OCI-LY3 (cell line): ENCODE measurements at regions not wholly inside any gene's neighbourhood (a gene's known extent, or its start where the extent isn't known, plus 50 kb on each side); places are given as distances from the start of the nearest gene placed in this dataset.

Experiments used
- H2AFZ ChIP-seq: fragments of 200-600, 300-600 bp; shearing (Covaris generic); 2 replicates; pipeline ENCODE4 v1.6.0; 2014; ENCODE audit warnings: antibody characterized with exemption, low read depth, low read length
- H3K27ac ChIP-seq: fragments of 200-600, 300-600 bp; sonication (generic); 2 replicates; pipeline ENCODE4 v1.5.1; 2014; ENCODE audit warnings: mild to moderate bottlenecking, low read length, moderate library complexity, mixed read lengths
- H3K27me3 ChIP-seq: fragments of 200-600, 300-600 bp; sonication (generic); 2 replicates; pipeline ENCODE4 v1.6.1; 2014; ENCODE audit warnings: low read depth, low read length, mixed read lengths
- H3K36me3 ChIP-seq: fragments of 200-600, 300-600 bp; sonication (generic); replicated peaks from 2 replicates; pipeline ENCODE3; 2014; ENCODE audit warnings: low read depth, low read length, mixed read lengths
- H3K4me1 ChIP-seq: fragments of 300-600, 200-600 bp; sonication (generic); 2 replicates; pipeline ENCODE4 v1.6.1; 2014; ENCODE audit warnings: low read length, mixed read lengths
- H3K4me2 ChIP-seq: fragments of 200-600, 300-600 bp; sonication (generic); 2 replicates; pipeline ENCODE4 v1.6.1; 2014; ENCODE audit warnings: low read length, mixed read lengths
- H3K4me3 ChIP-seq: fragments of 300-600, 200-600 bp; sonication (generic); 2 replicates; pipeline ENCODE4 v1.5.1; 2014; ENCODE audit warnings: antibody characterized with exemption, mild to moderate bottlenecking, low read length, moderate library complexity
- H3K79me2 ChIP-seq: fragments of 300-600, 200-600 bp; shearing (Covaris generic); 2 replicates; pipeline ENCODE4 v1.6.1; 2014; ENCODE audit warnings: mild to moderate bottlenecking, low read length, mixed read lengths
- H3K9ac ChIP-seq: fragments of 300-600, 200-600 bp; shearing (Covaris generic); 2 replicates; pipeline ENCODE4 v1.6.0; 2014; ENCODE audit warnings: mild to moderate bottlenecking, low read length, moderate library complexity
- H3K9me3 ChIP-seq: fragments of 200-600, 300-600 bp; shearing (Covaris generic); 2 replicates; pipeline ENCODE4 v1.6.1; 2014; ENCODE audit warnings: low read length, mixed read lengths; ENCODE audit not compliant: insufficient read depth
- H4K20me1 ChIP-seq: fragments of 200-600, 300-600 bp; sonication (generic); 2 replicates; pipeline ENCODE4 v1.6.1; 2016; ENCODE audit warnings: low read length, mixed read lengths; ENCODE audit not compliant: insufficient read depth
- EZH2phosphoT487 ChIP-seq: fragments of 200-600 bp; shearing (Covaris generic); IDR thresholded peaks from 2 replicates; pipeline ENCODE4 v1.6.1; 2018; ENCODE audit warnings: antibody characterized with exemption, mixed run types, low read depth
- TF ChIP-seq, protein P1 (sequence below): fragments of 200-600, 300-600 bp; sonication (generic); IDR thresholded peaks from 2 replicates; pipeline ENCODE4 v1.5.1; 2014; ENCODE audit warnings: antibody characterized with exemption, low read length, low read depth

DNA sequence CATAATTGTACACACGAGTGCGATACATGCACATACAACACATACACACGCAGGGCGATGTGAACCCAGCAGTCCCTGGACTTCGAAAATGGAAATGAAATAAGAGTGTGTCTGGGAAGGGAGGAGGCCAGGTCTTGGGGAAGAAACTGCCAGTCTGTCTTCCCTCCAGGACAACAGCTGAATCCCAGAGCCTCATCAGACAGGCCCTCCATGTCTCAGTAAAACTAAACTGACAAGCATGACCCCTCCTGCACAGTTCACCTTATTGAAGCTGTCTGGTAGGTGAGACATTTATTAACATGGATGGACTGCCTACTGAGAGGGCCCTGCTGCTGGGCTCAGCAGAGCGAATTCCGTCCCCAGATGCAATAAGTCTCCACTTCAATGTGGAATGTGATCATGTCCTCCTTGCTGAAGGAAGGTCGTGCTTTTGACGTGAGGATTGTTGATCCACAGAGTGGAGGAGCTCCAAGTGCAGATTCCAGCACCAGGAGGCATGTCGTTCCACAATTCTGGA is 117.4 kb downstream of the SOX9 start:
- no peak overlapping the region for H3K27ac ChIP-seq
- H3K27me3 ChIP-seq, result no peaks in the 10 kb centered on the region
- no peaks in the 10 kb centered on the region for H4K20me1 ChIP-seq
- TF ChIP-seq EZH2phosphoT487, result no peak
- TF ChIP-seq, protein P1, sequence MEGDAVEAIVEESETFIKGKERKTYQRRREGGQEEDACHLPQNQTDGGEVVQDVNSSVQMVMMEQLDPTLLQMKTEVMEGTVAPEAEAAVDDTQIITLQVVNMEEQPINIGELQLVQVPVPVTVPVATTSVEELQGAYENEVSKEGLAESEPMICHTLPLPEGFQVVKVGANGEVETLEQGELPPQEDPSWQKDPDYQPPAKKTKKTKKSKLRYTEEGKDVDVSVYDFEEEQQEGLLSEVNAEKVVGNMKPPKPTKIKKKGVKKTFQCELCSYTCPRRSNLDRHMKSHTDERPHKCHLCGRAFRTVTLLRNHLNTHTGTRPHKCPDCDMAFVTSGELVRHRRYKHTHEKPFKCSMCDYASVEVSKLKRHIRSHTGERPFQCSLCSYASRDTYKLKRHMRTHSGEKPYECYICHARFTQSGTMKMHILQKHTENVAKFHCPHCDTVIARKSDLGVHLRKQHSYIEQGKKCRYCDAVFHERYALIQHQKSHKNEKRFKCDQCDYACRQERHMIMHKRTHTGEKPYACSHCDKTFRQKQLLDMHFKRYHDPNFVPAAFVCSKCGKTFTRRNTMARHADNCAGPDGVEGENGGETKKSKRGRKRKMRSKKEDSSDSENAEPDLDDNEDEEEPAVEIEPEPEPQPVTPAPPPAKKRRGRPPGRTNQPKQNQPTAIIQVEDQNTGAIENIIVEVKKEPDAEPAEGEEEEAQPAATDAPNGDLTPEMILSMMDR, result no peak
- no peaks in the 10 kb centered on the region for H3K9me3 ChIP-seq
- no peaks in the 10 kb centered on the region for H3K4me1 ChIP-seq
- no peak overlapping the region for H2AFZ ChIP-seq
- H3K4me3 ChIP-seq, result no peak overlapping the region
- no peak overlapping the region for H3K9ac ChIP-seq
- no peak overlapping the region for H3K4me2 ChIP-seq
- H3K79me2 ChIP-seq, result no peaks in the 10 kb centered on the region
- no peaks in the 10 kb centered on the region for H3K36me3 ChIP-seq

DNA sequence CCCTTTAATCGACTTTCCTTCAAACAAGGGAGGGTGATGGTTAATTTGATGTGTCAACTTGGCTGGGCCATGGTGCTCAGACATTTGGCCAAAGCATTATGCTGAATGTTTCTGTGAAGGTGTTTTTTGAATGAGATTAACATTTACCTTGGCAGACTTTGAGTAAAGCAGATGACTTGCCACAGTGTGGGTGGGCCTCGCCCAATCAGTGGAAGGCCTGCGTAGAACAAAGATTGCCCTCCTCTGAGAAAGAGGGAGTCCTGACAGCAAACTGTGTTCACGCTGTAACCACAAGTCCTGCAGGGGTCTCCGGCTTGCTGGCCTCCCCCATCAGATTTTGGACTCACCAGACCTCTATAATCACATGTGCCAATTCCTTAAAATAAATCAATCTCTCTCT is 118.7 kb downstream of the SOX9 start:
- no peaks in the 10 kb centered on the region for H3K27me3 ChIP-seq
- H3K4me2 ChIP-seq, result no peak overlapping the region
- no peak overlapping the region for H2AFZ ChIP-seq
- H3K9me3 ChIP-seq, result no peaks in the 10 kb centered on the region
- H3K4me3 ChIP-seq, result no peak overlapping the region
- no peaks in the 10 kb centered on the region for H4K20me1 ChIP-seq
- TF ChIP-seq EZH2phosphoT487, result no peak
- TF ChIP-seq, protein P1, result no peak
- no peak overlapping the region for H3K9ac ChIP-seq
- no peak overlapping the region for H3K27ac ChIP-seq
- no peaks in the 10 kb centered on the region for H3K4me1 ChIP-seq
- H3K79me2 ChIP-seq, result no peaks in the 10 kb centered on the region
- H3K36me3 ChIP-seq, result no peaks in the 10 kb centered on the region

DNA sequence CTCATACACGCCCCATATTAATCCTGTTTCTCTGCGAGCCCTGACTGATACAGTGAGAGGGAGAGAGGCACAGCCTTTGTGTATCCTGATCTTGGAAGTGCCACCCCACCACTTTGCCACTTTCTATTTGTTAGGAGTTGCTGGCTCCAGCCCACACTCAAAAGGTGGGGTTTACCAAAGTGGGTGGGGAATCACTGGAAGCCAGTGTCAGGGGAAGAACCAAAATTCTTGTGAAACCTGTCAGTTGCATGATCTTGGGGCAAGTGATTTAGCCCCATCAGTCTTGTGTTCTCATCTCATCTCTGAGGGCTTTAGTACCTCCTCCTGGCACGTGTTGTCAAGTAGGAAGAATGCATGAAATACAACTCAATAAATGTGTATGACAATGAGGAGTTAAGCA is 119.5 kb downstream of the SOX9 start:
- H2AFZ ChIP-seq, result no peak overlapping the region
- H3K9me3 ChIP-seq, result no peaks in the 10 kb centered on the region
- no peaks in the 10 kb centered on the region for H3K36me3 ChIP-seq
- no peak overlapping the region for H3K27ac ChIP-seq
- no peaks in the 10 kb centered on the region for H3K4me1 ChIP-seq
- no peak for TF ChIP-seq EZH2phosphoT487
- TF ChIP-seq, protein P1, result no peak
- no peaks in the 10 kb centered on the region for H3K79me2 ChIP-seq
- no peaks in the 10 kb centered on the region for H3K27me3 ChIP-seq
- H3K4me3 ChIP-seq, result no peak overlapping the region
- no peak overlapping the region for H3K9ac ChIP-seq
- no peak overlapping the region for H3K4me2 ChIP-seq
- no peaks in the 10 kb centered on the region for H4K20me1 ChIP-seq

DNA sequence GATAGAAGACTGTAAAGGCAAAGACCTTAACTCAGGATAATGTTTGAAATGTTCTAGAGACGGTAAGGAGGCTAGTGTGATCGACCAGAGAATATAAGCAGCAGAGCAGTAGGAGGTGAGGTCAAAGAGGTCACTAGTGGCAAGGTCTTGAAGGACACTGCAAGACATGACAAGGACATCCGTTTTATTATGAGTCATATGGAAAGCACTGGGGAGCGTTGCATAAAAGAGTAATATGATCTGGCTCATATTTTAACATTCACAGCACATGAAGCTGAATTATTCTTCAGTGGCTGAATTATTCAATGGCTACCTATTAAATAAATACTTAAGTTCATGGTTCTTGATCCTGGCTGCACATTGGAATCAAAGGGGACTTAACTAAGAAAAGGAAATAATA is 123.7 kb downstream of the SOX9 start:
- no peak for TF ChIP-seq EZH2phosphoT487
- TF ChIP-seq, protein P1, result no peak
- Histone ChIP-seq H2AFZ (no peak overlapping the region), H3K27me3 (no peaks in the 10 kb centered on the region), H3K27ac (no peak overlapping the region), H3K9me3 (no peaks in the 10 kb centered on the region), H3K4me1 (no peaks in the 10 kb centered on the region), H3K9ac (no peak overlapping the region), H3K4me2 (no peak overlapping the region), H3K79me2 (no peaks in the 10 kb centered on the region), H4K20me1 (no peaks in the 10 kb centered on the region), H3K36me3 (no peaks in the 10 kb centered on the region), H3K4me3 (no peak overlapping the region)
